Fibroblast of skin of left quadriceps (primary cell): ENCODE measurements at regions not wholly inside any gene's neighbourhood (a gene's known extent, or its start where the extent isn't known, plus 50 kb on each side); places are given as distances from the start of the nearest gene placed in this dataset.
"Not testable (repeated sequence)": the region's sequence is repeated elsewhere in the genome, so short reads cannot be mapped to it uniquely, and the experiment has no call there.

Experiments
- DNase-seq, 2 experiments: peaks; one replicate each; pipeline ENCODE4 v3.0.0-alpha.2; 2013; ENCODE audit warnings: low read depth in 2 of 2

- DNase-seq = no peak
Measured at GRCh38 chr3:15903759-15904720, 106.3 kb upstream of the ANKRD28 start.

DNA sequence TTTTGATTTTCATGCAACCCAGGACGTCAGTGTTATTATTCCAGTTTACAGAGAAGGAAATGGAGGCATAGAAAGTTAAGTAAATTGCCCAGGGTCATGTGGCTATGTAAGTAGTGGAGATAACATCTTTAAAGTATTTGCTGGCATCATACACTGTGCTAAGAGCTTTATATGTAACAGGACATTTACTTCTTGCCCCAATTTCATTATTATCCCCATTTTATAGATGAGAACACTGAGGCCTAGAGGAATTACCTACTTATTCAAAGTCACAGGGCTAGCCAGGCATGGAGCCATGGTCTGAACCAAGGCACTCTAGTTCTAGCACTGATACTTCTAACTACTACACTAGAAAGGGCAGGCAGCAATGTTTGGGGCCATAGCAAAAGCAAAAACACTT is 107.3 kb upstream of the ANKRD28 start:
- DNase-seq = no peak

DNA sequence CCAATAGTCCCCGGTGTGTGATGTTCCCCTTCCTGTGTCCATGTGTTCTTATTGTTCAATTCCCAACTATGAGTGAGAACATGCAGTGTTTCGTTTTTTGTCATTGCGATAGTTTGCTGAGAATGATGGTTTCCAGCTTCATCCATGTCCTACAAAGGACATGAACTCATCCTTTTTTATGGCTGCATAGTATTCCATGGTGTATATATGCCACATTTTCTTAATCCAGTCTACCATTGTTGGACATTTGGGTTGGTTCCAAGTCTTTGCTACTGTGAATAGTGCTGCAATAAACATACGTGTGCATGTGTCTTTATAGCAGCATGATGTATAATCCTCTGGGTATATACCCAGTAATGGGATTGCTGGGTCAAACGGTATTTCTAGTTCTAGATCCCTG is 109.6 kb upstream of the ANKRD28 start:
- DNase-seq = not testable (repeated sequence)

DNA sequence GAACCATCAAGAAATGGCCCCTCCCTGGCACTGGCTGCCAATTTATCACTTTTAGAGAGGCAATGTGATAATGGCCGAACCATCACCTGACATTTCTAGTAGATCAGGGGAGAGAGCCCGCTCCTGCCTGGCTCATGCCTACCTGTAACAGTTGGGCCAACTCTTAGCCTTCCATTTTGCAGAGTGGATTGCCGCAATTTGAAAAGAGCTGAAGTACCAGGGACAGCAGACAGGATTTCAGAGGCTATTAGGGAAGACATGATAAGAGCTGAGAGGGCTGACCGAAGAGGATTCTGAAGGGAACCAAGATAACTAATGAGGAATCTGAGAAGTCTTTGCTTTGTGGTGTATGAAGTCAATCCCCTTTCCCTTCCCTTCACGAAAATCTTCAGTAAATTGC is 121.2 kb upstream of the ANKRD28 start:
- no peak for DNase-seq

DNA sequence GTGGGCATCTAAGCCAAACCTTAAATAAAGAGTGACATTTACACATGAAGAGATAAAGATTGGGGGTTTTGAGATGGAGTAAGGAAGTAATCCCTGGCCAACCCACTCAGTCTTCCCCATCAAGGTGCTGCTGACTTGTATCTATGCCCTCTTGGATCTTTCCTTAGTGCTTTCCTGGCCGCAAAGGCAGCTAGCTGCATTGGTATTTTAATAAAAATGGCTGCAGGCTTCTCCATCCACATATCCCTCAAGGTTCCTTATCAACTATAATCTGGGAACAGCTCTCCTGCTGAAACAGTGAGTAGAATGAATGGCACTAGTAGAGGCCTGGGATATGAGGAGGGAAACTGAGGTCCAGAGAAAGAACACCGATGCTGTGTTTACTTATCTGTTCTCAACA is 122.2 kb upstream of the ANKRD28 start:
- no peak for DNase-seq

GRCh38 chr3:15923640-15924405 is 126.0 kb upstream of the ANKRD28 start:
- DNase-seq = no peak

- no peak for DNase-seq
Measured at GRCh38 chr3:15924914-15925313, 127.1 kb upstream of the ANKRD28 start.

- DNase-seq = no peak
Measured at GRCh38 chr3:15926871-15927270, 129.1 kb upstream of the ANKRD28 start.

GRCh38 chr3:15927969-15928368 is 130.2 kb upstream of the ANKRD28 start:
- DNase-seq = no peak

DNA sequence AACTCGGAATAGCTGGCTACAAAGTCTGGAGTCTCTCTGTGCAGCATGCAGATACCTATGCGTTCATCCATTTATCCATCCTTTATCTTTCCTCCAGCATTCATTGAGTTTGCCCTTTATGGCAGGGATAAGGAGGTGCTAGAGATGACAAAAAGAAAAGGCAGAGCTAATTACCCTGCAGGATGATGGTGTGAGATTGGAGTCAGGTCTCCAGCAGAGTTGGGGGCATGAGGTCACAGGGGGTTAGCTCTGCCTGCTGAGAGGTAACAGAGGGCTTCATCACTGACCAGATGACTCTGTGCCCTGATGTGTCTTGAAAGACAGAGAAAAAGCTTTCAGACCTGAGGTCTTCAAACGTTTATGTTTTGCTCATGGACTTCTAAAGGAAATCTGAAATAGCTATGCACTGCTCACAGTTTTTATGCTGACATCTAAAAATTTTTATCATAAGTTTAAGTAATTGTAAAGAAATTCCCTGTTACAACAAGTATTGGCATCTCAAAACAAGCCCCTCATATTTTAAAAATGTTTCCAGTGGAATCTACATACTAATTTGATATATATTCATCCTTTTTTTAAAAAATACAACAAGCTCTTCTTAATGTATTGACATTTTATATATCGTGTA is 132.3 kb upstream of the ANKRD28 start:
- no peak for DNase-seq

- DNase-seq = no peak
Measured at GRCh38 chr3:15932348-15933300, 134.8 kb upstream of the ANKRD28 start.

DNA sequence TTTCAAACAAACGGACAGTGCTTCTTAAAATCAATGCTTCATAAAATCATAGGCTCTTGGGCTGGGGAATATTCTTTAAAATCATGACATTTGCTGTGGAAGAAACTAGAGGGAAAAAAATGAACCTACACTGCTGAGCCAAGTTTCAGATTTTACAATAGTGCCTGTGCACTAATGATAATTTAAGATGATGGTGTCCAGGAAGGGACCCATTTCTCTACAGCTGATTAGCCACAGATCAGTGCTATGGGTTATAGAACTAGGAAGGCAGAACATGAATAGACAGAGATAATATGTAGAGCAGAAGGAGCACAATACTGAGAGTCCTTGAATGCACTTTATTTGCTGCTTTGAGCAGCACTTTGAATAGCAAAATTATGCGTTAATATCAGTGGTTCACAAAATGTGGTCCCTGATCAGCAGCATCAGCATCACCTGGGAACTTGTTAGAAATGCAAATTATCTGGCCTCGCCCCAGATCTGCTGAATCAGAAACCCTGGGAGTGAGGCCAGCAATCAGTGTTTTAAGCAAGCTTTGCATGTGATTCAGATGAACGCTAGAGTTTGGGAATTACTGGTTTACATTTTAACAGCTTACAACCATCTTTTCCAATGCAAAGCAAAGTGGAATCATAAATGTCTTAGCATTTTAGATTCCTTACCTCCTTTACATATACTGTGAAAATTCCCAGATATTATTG is 135.8 kb upstream of the ANKRD28 start:
- DNase-seq = peak in 1 of 2 experiments; percentile 27

DNA sequence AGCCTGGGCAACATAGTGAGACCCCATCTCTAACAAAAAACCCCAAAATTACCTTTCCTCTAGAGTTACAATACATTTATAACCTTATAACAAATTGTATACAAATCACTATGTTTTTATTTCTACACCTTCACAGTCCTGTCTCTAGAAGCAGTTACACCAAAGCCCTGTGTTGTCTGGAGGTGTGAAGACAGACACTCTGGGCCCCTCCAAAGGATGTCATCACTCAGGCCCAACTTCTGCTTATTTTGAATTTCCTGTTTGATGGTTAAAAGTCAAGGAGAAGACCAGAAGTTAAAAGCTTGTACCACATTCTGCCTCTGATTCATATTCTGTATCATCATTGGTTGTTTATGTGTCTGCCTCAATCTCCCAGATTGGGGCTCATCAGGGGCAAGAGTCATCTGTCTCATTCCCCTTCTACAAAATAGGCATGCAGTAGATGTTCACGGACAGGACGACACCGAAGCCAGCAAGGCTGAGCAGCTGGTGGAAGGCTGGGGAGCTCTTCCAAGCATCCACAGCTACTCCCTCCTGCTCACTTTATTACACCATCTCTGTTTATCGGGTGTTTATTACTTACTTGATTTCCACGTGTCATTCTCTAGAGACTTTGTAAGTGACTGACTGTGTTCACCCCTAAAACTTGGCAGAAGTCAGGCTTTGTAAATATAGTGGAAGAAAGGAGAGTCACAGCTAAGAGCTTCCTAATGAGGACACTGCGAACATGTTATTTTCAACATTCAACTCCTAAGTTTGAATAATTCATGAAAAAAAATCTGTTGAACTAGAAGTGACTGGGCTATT is 136.8 kb upstream of the ANKRD28 start:
- no peak for DNase-seq

- DNase-seq = peak; percentile 50 to 53
Measured at GRCh38 chr3:15936312-15936711, 138.5 kb upstream of the ANKRD28 start.

GRCh38 chr3:15940641-15941040 is 142.9 kb upstream of the ANKRD28 start:
- no peak for DNase-seq

GRCh38 chr3:15941457-15941856 is 143.7 kb upstream of the ANKRD28 start:
- not testable (repeated sequence) for DNase-seq

- no peak for DNase-seq
Measured at GRCh38 chr3:15941958-15942357, 144.2 kb upstream of the ANKRD28 start.

- no peak for DNase-seq
Measured at GRCh38 chr3:15942462-15942861, 144.7 kb upstream of the ANKRD28 start.

DNA sequence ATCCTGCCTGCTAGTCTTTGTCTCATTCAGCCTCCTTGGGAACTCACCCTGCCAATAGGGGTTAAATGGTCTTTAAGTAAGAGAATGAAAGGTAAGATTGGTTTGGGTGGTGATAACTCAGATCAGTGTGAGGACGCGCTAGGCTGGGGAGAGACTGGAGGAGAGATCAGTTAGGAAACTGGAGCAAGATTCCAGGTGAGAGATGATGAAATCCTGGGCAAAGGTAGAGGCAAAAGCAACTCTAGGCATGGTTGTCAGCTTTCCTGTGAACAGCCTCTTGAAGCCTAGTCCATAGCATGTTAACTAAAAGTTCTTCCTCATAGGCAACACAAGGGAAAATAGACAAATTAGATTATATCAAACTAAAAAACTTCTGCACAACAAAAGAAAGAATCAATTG is 145.2 kb upstream of the ANKRD28 start:
- no peak for DNase-seq

GRCh38 chr3:15948388-15948787 is 150.6 kb upstream of the ANKRD28 start:
- DNase-seq = no peak
